Peyer's patch (tissue), 4 donors: ENCODE measurements at regions not wholly inside any gene's neighbourhood (a gene's known extent, or its start where the extent isn't known, plus 50 kb on each side); places are given as distances from the start of the nearest gene placed in this dataset.

Source experiments
- POLR2A ChIP-seq, 2 donors: fragments of 450-650 bp; IDR thresholded peaks; one replicate each; pipeline ENCODE4 v1.5.1; 2017; ENCODE audit warnings: antibody characterized with exemption in 2 of 2, mild to moderate bottlenecking in 2 of 2, moderate library complexity in 2 of 2
- TF ChIP-seq, protein P1 (sequence below), 6 experiments: fragments of 450-650 bp in 4 of 6; fragments of 200-600 bp in 2 of 6; sonication (generic) in 1 of 6; IDR thresholded peaks; one replicate each; pipeline ENCODE4 v1.5.1; 2017 to 2019; ENCODE audit warnings: antibody characterized with exemption in 6 of 6, mild to moderate bottlenecking in 3 of 6, moderate library complexity in 1 of 6

DNA sequence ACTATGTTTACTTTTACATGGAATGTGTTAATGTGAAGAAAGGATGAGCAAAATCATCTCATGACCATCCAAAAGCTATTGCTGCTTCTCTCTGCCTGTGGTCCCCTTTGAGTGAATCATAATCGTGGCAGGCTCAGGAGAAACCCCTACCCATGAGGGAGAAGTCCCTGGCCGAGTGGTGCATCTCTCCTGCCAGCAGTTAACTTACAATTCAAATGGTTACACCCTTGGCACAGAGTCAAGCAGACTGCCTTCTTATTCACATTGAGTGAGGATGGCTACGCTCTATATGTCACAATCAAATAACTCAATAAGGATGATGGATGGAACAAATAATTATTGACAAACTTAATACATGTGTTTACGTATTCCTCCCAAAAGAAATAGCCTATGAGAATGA lies 179.1 kb downstream of the FGF1 start:
- no peak for TF ChIP-seq POLR2A (IDR thresholded peaks at IDR 0.05)
- TF ChIP-seq, protein P1, sequence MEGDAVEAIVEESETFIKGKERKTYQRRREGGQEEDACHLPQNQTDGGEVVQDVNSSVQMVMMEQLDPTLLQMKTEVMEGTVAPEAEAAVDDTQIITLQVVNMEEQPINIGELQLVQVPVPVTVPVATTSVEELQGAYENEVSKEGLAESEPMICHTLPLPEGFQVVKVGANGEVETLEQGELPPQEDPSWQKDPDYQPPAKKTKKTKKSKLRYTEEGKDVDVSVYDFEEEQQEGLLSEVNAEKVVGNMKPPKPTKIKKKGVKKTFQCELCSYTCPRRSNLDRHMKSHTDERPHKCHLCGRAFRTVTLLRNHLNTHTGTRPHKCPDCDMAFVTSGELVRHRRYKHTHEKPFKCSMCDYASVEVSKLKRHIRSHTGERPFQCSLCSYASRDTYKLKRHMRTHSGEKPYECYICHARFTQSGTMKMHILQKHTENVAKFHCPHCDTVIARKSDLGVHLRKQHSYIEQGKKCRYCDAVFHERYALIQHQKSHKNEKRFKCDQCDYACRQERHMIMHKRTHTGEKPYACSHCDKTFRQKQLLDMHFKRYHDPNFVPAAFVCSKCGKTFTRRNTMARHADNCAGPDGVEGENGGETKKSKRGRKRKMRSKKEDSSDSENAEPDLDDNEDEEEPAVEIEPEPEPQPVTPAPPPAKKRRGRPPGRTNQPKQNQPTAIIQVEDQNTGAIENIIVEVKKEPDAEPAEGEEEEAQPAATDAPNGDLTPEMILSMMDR (IDR thresholded peaks at IDR 0.05), result no peak
